Skeletal muscle cell (primary cell): ENCODE measurements at regions not wholly inside any gene's neighbourhood (a gene's known extent, or its start where the extent isn't known, plus 50 kb on each side); places are given as distances from the start of the nearest gene placed in this dataset.

Experiments
- DNase-seq: peaks from one replicate; pipeline ENCODE4 v3.0.0-alpha.2; 2010; ENCODE audit warnings: low read depth
- H3K4me3 ChIP-seq: 2 replicates; pipeline ENCODE4 v1.5.1; 2011; ENCODE audit warnings: low read depth, mild to moderate bottlenecking, control low read depth, low read length, moderate library complexity

- DNase-seq = no peak
- no peak overlapping the region for H3K4me3 ChIP-seq
Observed at GRCh38 chr19:56939951-56940350, 99.4 kb upstream of the PEG3 start.

GRCh38 chr19:56942756-56943155 lies 102.2 kb upstream of the PEG3 start:
- no peak overlapping the region for H3K4me3 ChIP-seq
- DNase-seq = no peak

DNA sequence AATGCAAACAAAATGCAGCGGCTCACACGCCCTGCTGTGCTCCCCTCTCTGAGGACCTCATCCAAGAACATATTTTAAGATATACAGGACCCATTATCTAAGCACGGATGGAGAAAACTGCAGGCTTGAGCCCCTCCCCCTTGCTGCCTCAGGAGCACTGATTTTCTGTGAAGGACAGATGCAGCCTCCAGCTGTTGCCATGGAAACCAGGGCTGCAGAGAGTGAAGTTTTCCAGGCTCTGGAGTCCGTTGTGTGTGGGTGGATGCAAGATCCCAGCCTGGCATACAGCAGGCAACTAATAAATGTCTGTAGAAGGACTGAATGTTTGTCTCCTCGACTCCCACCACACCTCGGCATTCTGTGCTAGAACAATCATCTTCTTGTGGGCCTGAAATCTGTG lies 105.6 kb upstream of the PEG3 start:
- no peak overlapping the region for H3K4me3 ChIP-seq
- no peak for DNase-seq

DNA sequence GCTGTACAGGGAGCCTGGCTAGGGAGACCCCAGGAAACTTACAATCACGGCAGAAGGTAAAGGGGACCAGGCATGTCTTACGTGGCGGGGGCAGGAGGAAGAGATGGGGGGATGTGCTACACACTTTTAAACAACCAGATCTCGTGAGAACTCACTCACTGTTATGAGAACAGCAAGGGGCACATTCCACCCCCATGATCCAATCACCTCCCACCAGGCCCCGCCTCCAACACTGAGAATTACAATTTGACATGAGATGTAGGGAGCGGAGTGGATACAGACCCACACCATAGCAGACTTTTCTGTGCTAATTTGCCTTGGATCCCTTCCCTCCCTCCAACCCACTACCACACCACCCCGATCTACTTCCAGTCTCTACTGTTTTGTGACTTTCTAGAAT lies 106.7 kb upstream of the PEG3 start:
- H3K4me3 ChIP-seq = no peak overlapping the region
- DNase-seq = no peak

- no peak for DNase-seq
- no peak overlapping the region for H3K4me3 ChIP-seq
Observed at GRCh38 chr19:56949626-56950025, 109.1 kb upstream of the PEG3 start.

DNA sequence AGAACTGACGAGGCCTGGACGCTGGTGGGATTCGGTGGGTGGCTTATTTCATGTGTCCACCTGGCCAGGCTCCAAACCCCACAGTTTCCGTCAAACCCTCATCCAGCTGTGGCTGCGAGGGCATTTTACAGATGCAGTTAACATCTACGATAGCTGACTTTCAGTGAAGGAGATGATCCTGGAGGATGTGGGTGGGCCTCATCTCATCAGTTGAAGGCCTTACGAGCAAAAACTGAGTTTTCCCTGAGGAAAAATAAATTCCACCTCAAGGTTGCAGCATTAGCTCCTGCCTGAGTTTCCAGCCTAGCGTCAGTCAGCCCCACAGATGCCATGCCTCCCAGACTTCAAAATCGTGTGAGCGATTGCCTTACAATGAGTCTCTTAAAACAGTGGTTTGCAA lies 111.1 kb upstream of the PEG3 start:
- H3K4me3 ChIP-seq = no peak overlapping the region
- DNase-seq = no peak

DNA sequence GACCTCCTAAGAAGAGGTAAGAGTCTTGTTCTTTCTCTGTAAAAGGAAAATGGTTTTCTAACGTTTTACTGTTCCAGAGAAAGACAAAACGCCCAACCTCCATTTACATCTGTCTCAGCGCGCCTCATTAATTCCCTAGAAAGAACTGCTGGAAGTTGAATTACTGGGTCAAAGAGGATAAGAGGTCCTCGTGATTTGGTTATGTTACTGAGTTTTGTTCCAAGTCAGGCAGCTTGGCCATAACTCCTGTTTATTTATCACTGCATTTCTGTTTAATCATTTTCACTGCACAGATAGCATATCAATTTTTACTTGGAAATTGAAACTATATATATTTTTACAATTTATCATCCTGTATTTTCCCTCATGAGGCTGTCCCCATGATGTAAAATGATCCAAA lies 112.9 kb upstream of the PEG3 start:
- H3K4me3 ChIP-seq = no peak overlapping the region
- no peak for DNase-seq

- DNase-seq = no peak
- H3K4me3 ChIP-seq = no peak overlapping the region
Observed at GRCh38 chr19:56955637-56956216, 115.2 kb upstream of the PEG3 start.

GRCh38 chr19:56956503-56957226 lies 116.1 kb upstream of the PEG3 start:
- no peak for DNase-seq
- no peak overlapping the region for H3K4me3 ChIP-seq

DNA sequence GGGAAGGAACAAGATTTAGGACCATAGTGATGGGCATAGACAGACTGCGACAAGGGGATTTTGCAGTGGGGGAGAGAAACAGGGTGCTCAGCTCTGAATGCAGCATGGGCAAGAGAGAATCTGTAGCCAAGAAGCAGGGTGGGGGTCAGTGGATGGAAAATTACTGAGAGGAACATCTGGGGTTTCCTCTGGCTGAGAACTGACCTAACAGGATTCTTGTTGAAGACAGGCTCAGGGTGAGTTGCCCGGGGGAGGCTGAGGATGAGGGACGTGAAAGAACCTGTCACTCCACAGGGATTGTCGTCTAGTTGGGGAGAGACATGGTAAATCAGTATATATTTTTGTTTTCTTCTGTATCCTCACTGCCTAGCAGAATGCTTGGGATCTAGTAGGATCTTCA lies 118.7 kb upstream of the PEG3 start:
- H3K4me3 ChIP-seq = no peak overlapping the region
- DNase-seq = no peak

GRCh38 chr19:56960959-56961543 lies 120.5 kb upstream of the PEG3 start:
- no peak for DNase-seq
- no peak overlapping the region for H3K4me3 ChIP-seq

DNA sequence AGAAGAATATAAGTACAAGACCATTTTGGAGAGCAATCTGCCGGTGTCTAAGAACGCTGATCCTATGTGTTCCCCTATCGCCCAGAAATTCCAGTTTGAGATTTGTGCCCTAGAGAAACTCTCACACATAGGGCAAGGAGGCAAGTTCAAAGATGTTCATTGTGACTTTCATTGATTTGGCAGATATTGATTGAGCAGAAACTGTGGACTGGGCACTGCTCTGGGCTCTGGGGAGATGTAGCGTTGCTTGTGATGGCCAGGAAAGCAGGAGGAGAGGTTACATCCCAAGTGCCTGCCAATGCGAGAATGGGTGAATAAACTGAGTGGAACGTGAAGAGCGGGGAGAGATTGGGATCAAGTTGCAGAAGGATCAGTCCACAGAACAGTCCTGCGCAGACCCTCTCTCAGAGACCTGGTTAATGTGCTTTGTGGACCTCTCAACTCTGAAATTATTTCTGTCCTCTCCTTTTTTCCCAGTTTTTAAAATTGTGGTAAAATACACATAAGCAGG lies 123.9 kb upstream of the PEG3 start:
- no peak overlapping the region for H3K4me3 ChIP-seq
- DNase-seq = no peak

- H3K4me3 ChIP-seq = no peak overlapping the region
- DNase-seq = no peak
Observed at GRCh38 chr19:56966225-56966696, 125.7 kb upstream of the PEG3 start.

- DNase-seq = no peak
- no peak overlapping the region for H3K4me3 ChIP-seq
Observed at GRCh38 chr19:56966697-56967299, 126.3 kb upstream of the PEG3 start.

DNA sequence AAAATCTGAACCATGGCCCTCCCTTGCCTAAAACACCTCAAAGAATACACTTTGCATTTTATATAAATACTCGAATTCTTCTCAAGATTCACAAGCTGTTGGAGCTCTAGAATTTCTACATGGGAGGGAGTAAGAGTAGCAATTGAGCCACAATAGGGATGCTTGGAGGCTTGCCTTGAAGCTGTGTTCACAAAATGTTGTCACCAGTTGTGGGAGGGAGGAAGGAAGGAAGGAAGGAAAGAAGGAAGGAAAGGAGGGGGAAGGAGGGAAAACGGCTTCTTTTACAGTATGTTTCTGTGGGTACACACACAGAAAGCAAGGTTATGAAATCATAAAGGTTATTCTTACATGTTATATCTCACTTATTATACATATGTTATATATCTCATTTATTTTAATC lies 128.6 kb upstream of the PEG3 start:
- H3K4me3 ChIP-seq = no peak overlapping the region
- DNase-seq = no peak

GRCh38 chr19:56969759-56970178 lies 129.2 kb upstream of the PEG3 start:
- DNase-seq = no peak
- no peak overlapping the region for H3K4me3 ChIP-seq

- DNase-seq = no peak
Observed at GRCh38 chr19:56971230-56971629, 130.7 kb upstream of the PEG3 start.

GRCh38 chr19:56972291-56972841 lies 131.8 kb upstream of the PEG3 start:
- no peak for DNase-seq
- H3K4me3 ChIP-seq = no peak overlapping the region

More at GRCh38 chr19:56971230-56971629, 130.7 kb upstream of the PEG3 start:
- no peak overlapping the region for H3K4me3 ChIP-seq

- DNase-seq = no peak
Observed at GRCh38 chr19:56973713-56974555, 133.4 kb upstream of the PEG3 start.

More at GRCh38 chr19:56973713-56974555, 133.4 kb upstream of the PEG3 start:
- no peak overlapping the region for H3K4me3 ChIP-seq
